GM18519 (cell line): ENCODE measurements at regions not wholly inside any gene's neighbourhood (a gene's known extent, or its start where the extent isn't known, plus 50 kb on each side); places are given as distances from the start of the nearest gene placed in this dataset.

Experiments
- ATAC-seq: cut with Tn5 transposase; IDR thresholded peaks from one replicate; pipeline ENCODE4 v1.9.1; 2021; ENCODE audit warnings: mild to moderate bottlenecking, moderate library complexity; ENCODE audit not compliant: unreplicated experiment, low FRiP score

- no peak for ATAC-seq
Observed at GRCh38 chr6:23590498-23591126, 535.4 kb upstream of the NRSN1 start.

- ATAC-seq, result no peak
Observed at GRCh38 chr6:23591761-23592160, 534.3 kb upstream of the NRSN1 start.

- ATAC-seq, result no peak
Observed at GRCh38 chr6:23600118-23600517, 525.9 kb upstream of the NRSN1 start.

- ATAC-seq, result no peak
Observed at GRCh38 chr6:23601811-23602345, 524.1 kb upstream of the NRSN1 start.

GRCh38 chr6:23608931-23609435, 517.0 kb upstream of the NRSN1 start:
- no peak for ATAC-seq

GRCh38 chr6:23611776-23612381, 514.1 kb upstream of the NRSN1 start:
- no peak for ATAC-seq

- no peak for ATAC-seq
Observed at GRCh38 chr6:23618366-23618765, 507.6 kb upstream of the NRSN1 start.

- no peak for ATAC-seq
Observed at GRCh38 chr6:23620911-23621401, 505.1 kb upstream of the NRSN1 start.

GRCh38 chr6:23630726-23631635, 495.0 kb upstream of the NRSN1 start:
- no peak for ATAC-seq

GRCh38 chr6:23633996-23634395, 492.0 kb upstream of the NRSN1 start:
- ATAC-seq, result no peak

- ATAC-seq, result no peak
Observed at GRCh38 chr6:23635150-23635549, 490.9 kb upstream of the NRSN1 start.

GRCh38 chr6:23637296-23637695, 488.7 kb upstream of the NRSN1 start:
- ATAC-seq, result no peak

- ATAC-seq, result no peak
Observed at GRCh38 chr6:23642849-23643248, 483.2 kb upstream of the NRSN1 start.

- ATAC-seq, result no peak
Observed at GRCh38 chr6:23647045-23647444, 479.0 kb upstream of the NRSN1 start.

- no peak for ATAC-seq
Observed at GRCh38 chr6:23650676-23651075, 475.3 kb upstream of the NRSN1 start.

- ATAC-seq, result no peak
Observed at GRCh38 chr6:23654745-23655144, 471.3 kb upstream of the NRSN1 start.

- no peak for ATAC-seq
Observed at GRCh38 chr6:23655525-23655924, 470.5 kb upstream of the NRSN1 start.

- ATAC-seq, result no peak
Observed at GRCh38 chr6:23656255-23657194, 469.5 kb upstream of the NRSN1 start.

GRCh38 chr6:23659125-23659524, 466.9 kb upstream of the NRSN1 start:
- ATAC-seq, result no peak

- no peak for ATAC-seq
Observed at GRCh38 chr6:23661549-23661948, 464.5 kb upstream of the NRSN1 start.
